WTC11 (cell line): ENCODE measurements at regions not wholly inside any gene's neighbourhood (a gene's known extent, or its start where the extent isn't known, plus 50 kb on each side); places are given as distances from the start of the nearest gene placed in this dataset.

Experiments
- ATAC-seq: fragments of 200-7000 bp; cut with Tn5 transposase; 2 replicates; pipeline ENCODE4 v1.10.0; 2021; ENCODE audit warnings: mild to moderate bottlenecking, moderate library complexity
- CTCF ChIA-PET: fragments of 300-600 bp; sonication (Branson Sonifier 250); formaldehyde crosslinking; loops from one replicate; lab custom pipeline; 2021; ENCODE audit warnings: antibody characterized with exemption; lab: Charles Lee
- POLR2A ChIA-PET: fragments of 350-600 bp; sonication (Branson Sonifier 250); formaldehyde crosslinking; loops from one replicate; lab custom pipeline; 2021; ENCODE audit warnings: antibody characterized with exemption; lab: Charles Lee
- DNase-seq: peaks from one replicate; pipeline ENCODE4 v3.0.0; 2021; ENCODE audit warnings: low spot score
- H3K27ac Mint-ChIP-seq: 2 replicates; pipeline ENCODE4 v1.8.0; 2021; ENCODE audit warnings: mixed read lengths
- H3K27me3 Mint-ChIP-seq: 2 replicates; pipeline ENCODE4 v1.8.0; 2021; ENCODE audit warnings: low read depth, mild to moderate bottlenecking, moderate library complexity, mixed read lengths
- H3K36me3 Mint-ChIP-seq: 2 replicates; pipeline ENCODE4 v1.8.0; 2021; ENCODE audit warnings: mixed read lengths
- H3K4me1 Mint-ChIP-seq: 2 replicates; pipeline ENCODE4 v1.8.0; 2022; ENCODE audit warnings: mixed read lengths
- H3K4me3 Mint-ChIP-seq: 2 replicates; pipeline ENCODE4 v1.8.0; 2021; ENCODE audit warnings: mild to moderate bottlenecking, moderate library complexity, mixed read lengths
- H3K9me3 Mint-ChIP-seq: 2 replicates; pipeline ENCODE4 v1.8.0; 2021; ENCODE audit warnings: mixed read lengths
- EMX1 ChIP-seq: fragments of 250-450 bp; sonication (Bioruptor Pico); IDR thresholded peaks from 2 replicates; pipeline ENCODE4 v1.8.0; 2021; ENCODE audit warnings: mild to moderate bottlenecking
- ESRRA ChIP-seq: sonication (generic); formaldehyde crosslinking; IDR thresholded peaks from 2 replicates; pipeline ENCODE4 v1.8.1; 2022; ENCODE audit warnings: mild to moderate bottlenecking, missing genetic modification reagents, borderline replicate concordance
- ETV6 ChIP-seq: sonication (generic); formaldehyde crosslinking; IDR thresholded peaks from 2 replicates; pipeline ENCODE4 v1.8.1; 2022; ENCODE audit warnings: mild to moderate bottlenecking, missing genetic modification reagents
- GABPB1 ChIP-seq: sonication (generic); formaldehyde crosslinking; IDR thresholded peaks from 2 replicates; pipeline ENCODE4 v1.8.1; 2023; ENCODE audit warnings: mild to moderate bottlenecking, missing genetic modification reagents
- IRF2 ChIP-seq: sonication (generic); formaldehyde crosslinking; IDR thresholded peaks from 2 replicates; pipeline ENCODE4 v1.8.0; 2022; ENCODE audit warnings: low read depth, missing genetic modification reagents, borderline replicate concordance
- JUN ChIP-seq: sonication (generic); formaldehyde crosslinking; IDR thresholded peaks from 2 replicates; pipeline ENCODE4 v1.8.0; 2023; ENCODE audit warnings: mild to moderate bottlenecking, missing genetic modification reagents
- KAT7 ChIP-seq: sonication (generic); formaldehyde crosslinking; IDR thresholded peaks from 2 replicates; pipeline ENCODE4 v1.8.1; 2023; ENCODE audit warnings: missing genetic modification reagents, mild to moderate bottlenecking, borderline replicate concordance
- MXD4 ChIP-seq: fragments of 250-450 bp; sonication (Bioruptor Pico); IDR thresholded peaks from 2 replicates; pipeline ENCODE4 v1.8.0; 2021; ENCODE audit warnings: mild to moderate bottlenecking, moderate library complexity, borderline replicate concordance
- NFYB ChIP-seq: sonication (generic); formaldehyde crosslinking; conservative IDR thresholded peaks from 2 replicates; pipeline ENCODE4 v1.8.0; 2022; ENCODE audit warnings: low read depth, missing genetic modification reagents
- NR1H2 ChIP-seq: sonication (generic); formaldehyde crosslinking; IDR thresholded peaks from 2 replicates; pipeline ENCODE4 v1.9.0; 2021; ENCODE audit warnings: mild to moderate bottlenecking, moderate library complexity, missing genetic modification reagents
- OVOL2 ChIP-seq: fragments of 250-450 bp; sonication (Bioruptor Pico); IDR thresholded peaks from 2 replicates; pipeline ENCODE4 v1.9.0; 2021; ENCODE audit warnings: mild to moderate bottlenecking, borderline replicate concordance
- PRRX2 ChIP-seq: fragments of 250-450 bp; sonication (Bioruptor Pico); IDR thresholded peaks from 2 replicates; pipeline ENCODE4 v1.8.0; 2021; ENCODE audit warnings: mild to moderate bottlenecking
- RELA ChIP-seq: sonication (generic); formaldehyde crosslinking; IDR thresholded peaks from 2 replicates; pipeline ENCODE4 v1.8.1; 2022; ENCODE audit warnings: missing genetic modification reagents, mild to moderate bottlenecking, borderline replicate concordance
- ZNF138 ChIP-seq: sonication (generic); formaldehyde crosslinking; conservative IDR thresholded peaks from 2 replicates; pipeline ENCODE4 v1.8.1; 2022; ENCODE audit warnings: mild to moderate bottlenecking, moderate library complexity, missing genetic modification reagents
- ZNF219 ChIP-seq: sonication (generic); formaldehyde crosslinking; IDR thresholded peaks from 2 replicates; pipeline ENCODE4 v1.8.0; 2023; ENCODE audit warnings: missing genetic modification reagents, mild to moderate bottlenecking, borderline replicate concordance
- ZNF317 ChIP-seq: sonication (generic); formaldehyde crosslinking; IDR thresholded peaks from 2 replicates; pipeline ENCODE4 v1.8.1; 2023; ENCODE audit warnings: low read depth, mild to moderate bottlenecking, moderate library complexity, missing genetic modification reagents, borderline replicate concordance
- ZNF671 ChIP-seq: fragments of 250-450 bp; sonication (Bioruptor Pico); IDR thresholded peaks from 2 replicates; pipeline ENCODE4 v1.8.0; 2021; ENCODE audit warnings: mild to moderate bottlenecking
- TF ChIP-seq, protein P1 (sequence below): sonication (generic); formaldehyde crosslinking; IDR thresholded peaks from 2 replicates; pipeline ENCODE4 v1.8.1; 2023; ENCODE audit warnings: mild to moderate bottlenecking, moderate library complexity, missing genetic modification reagents
- TF ChIP-seq, protein P2 (sequence below): fragments of 200-600 bp; IDR thresholded peaks from 2 replicates; pipeline ENCODE4 v1.8.0; 2022; ENCODE audit warnings: antibody characterized with exemption
- TF ChIP-seq, protein P3 (sequence below): fragments of 250-450 bp; sonication (Bioruptor Pico); IDR thresholded peaks from 2 replicates; pipeline ENCODE4 v1.9.0; 2021; ENCODE audit warnings: mild to moderate bottlenecking
- TF ChIP-seq, protein P4 (sequence below): sonication (generic); formaldehyde crosslinking; IDR thresholded peaks from 2 replicates; pipeline ENCODE4 v1.8.1; 2023; ENCODE audit warnings: mild to moderate bottlenecking, missing genetic modification reagents, borderline replicate concordance
- TF ChIP-seq, protein P5 (sequence below): fragments of 250-450 bp; sonication (Bioruptor Pico); IDR thresholded peaks from 2 replicates; pipeline ENCODE4 v1.9.0; 2021; ENCODE audit warnings: mild to moderate bottlenecking

DNA sequence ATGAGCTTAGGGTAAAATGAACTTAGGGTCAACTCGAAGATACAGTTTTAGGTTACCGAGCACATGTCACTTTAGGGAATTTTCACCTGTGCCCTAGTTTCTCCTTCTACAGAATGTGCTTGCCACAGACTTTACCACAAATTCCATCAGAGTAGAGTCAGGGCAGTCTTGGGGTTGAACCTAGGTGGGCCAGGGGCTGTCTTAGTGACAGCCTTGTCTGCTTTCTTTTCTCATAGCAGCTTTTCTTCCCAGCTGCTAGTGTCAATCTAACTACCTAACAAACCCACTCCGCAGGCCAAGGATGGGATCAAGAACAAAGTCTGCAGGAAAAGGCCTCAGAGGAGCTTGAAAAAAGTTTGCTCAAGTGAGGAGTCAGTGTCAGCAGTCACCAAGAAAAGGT, 458.1 kb upstream of the CDH18 start (continued):
- TF ChIP-seq, protein P1, sequence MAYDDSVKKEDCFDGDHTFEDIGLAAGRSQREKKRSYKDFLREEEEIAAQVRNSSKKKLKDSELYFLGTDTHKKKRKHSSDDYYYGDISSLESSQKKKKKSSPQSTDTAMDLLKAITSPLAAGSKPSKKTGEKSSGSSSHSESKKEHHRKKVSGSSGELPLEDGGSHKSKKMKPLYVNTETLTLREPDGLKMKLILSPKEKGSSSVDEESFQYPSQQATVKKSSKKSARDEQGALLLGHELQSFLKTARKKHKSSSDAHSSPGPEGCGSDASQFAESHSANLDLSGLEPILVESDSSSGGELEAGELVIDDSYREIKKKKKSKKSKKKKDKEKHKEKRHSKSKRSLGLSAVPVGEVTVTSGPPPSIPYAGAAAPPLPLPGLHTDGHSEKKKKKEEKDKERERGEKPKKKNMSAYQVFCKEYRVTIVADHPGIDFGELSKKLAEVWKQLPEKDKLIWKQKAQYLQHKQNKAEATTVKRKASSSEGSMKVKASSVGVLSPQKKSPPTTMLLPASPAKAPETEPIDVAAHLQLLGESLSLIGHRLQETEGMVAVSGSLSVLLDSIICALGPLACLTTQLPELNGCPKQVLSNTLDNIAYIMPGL (CRISPR knock-in tag): no peak
- TF ChIP-seq, protein P2, sequence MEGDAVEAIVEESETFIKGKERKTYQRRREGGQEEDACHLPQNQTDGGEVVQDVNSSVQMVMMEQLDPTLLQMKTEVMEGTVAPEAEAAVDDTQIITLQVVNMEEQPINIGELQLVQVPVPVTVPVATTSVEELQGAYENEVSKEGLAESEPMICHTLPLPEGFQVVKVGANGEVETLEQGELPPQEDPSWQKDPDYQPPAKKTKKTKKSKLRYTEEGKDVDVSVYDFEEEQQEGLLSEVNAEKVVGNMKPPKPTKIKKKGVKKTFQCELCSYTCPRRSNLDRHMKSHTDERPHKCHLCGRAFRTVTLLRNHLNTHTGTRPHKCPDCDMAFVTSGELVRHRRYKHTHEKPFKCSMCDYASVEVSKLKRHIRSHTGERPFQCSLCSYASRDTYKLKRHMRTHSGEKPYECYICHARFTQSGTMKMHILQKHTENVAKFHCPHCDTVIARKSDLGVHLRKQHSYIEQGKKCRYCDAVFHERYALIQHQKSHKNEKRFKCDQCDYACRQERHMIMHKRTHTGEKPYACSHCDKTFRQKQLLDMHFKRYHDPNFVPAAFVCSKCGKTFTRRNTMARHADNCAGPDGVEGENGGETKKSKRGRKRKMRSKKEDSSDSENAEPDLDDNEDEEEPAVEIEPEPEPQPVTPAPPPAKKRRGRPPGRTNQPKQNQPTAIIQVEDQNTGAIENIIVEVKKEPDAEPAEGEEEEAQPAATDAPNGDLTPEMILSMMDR: no peak

DNA sequence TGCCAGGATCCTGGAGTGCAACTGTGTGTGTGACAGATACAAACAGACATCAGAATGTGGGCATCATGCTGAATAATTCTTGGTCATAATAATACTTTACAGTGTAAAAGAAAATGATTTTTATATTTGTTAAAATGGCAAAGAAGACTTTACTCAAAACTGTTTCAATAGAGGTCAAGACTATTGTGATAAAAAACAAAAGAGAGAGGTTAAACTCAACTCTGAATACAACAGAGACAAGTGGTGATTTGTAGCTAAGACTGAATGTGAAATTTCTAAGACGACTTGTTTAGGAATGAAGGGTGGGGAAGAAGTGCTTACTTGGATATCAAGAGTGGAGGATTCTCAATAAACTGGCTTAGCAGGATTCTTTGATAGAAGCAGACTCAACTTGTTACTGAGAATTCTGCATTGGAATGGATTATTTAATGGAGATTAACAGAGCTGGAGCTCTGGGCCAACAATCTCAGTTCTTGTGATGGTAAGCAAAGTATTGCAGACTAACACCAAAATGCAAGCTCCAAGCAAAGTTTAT, 457.4 kb upstream of the CDH18 start:
- no peaks in the 10 kb centered on the region for H3K9me3 Mint-ChIP-seq

DNA sequence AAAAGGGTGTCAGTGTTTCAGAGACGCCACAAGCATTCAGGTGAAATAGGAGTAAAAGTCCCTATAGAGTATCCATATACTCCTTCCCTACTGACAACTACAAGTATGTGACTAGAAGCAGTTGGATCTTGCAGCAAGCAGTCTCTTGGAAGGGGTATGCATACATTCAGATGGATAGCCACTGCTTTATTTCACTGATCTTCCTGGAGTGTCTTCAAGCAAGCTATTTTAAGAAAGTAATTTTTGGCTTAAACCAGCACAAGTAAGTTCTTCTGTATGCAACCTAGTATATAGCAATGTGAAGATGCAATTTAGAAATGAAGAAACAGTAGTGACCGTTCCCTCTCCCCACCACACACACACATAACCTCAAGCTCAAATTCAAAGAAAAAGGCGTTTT, 446.8 kb upstream of the CDH18 start:
- ChIA-PET POLR2A (no interaction called here), CTCF (no interaction called here)
- no peak for DNase-seq
- H3K27me3 Mint-ChIP-seq: no peaks in the 10 kb centered on the region
- no peaks in the 10 kb centered on the region for H3K36me3 Mint-ChIP-seq
- no peaks in the 10 kb centered on the region for H3K4me1 Mint-ChIP-seq
- no peaks in the 10 kb centered on the region for H3K9me3 Mint-ChIP-seq
- H3K27ac Mint-ChIP-seq: no peak overlapping the region
- no peak for ATAC-seq
- no peak overlapping the region for H3K4me3 Mint-ChIP-seq
- TF ChIP-seq JUN (CRISPR knock-in tag) (no peak), ZNF671 (CRISPR knock-in tag) (no peak), OVOL2 (CRISPR knock-in tag) (no peak), NFYB (CRISPR knock-in tag) (no peak), EMX1 (CRISPR knock-in tag) (no peak), KAT7 (CRISPR knock-in tag) (no peak), ZNF138 (CRISPR knock-in tag) (no peak)
- TF ChIP-seq, protein P3, sequence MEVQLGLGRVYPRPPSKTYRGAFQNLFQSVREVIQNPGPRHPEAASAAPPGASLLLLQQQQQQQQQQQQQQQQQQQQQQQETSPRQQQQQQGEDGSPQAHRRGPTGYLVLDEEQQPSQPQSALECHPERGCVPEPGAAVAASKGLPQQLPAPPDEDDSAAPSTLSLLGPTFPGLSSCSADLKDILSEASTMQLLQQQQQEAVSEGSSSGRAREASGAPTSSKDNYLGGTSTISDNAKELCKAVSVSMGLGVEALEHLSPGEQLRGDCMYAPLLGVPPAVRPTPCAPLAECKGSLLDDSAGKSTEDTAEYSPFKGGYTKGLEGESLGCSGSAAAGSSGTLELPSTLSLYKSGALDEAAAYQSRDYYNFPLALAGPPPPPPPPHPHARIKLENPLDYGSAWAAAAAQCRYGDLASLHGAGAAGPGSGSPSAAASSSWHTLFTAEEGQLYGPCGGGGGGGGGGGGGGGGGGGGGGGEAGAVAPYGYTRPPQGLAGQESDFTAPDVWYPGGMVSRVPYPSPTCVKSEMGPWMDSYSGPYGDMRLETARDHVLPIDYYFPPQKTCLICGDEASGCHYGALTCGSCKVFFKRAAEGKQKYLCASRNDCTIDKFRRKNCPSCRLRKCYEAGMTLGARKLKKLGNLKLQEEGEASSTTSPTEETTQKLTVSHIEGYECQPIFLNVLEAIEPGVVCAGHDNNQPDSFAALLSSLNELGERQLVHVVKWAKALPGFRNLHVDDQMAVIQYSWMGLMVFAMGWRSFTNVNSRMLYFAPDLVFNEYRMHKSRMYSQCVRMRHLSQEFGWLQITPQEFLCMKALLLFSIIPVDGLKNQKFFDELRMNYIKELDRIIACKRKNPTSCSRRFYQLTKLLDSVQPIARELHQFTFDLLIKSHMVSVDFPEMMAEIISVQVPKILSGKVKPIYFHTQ (CRISPR knock-in tag): no peak
- TF ChIP-seq, protein P4, sequence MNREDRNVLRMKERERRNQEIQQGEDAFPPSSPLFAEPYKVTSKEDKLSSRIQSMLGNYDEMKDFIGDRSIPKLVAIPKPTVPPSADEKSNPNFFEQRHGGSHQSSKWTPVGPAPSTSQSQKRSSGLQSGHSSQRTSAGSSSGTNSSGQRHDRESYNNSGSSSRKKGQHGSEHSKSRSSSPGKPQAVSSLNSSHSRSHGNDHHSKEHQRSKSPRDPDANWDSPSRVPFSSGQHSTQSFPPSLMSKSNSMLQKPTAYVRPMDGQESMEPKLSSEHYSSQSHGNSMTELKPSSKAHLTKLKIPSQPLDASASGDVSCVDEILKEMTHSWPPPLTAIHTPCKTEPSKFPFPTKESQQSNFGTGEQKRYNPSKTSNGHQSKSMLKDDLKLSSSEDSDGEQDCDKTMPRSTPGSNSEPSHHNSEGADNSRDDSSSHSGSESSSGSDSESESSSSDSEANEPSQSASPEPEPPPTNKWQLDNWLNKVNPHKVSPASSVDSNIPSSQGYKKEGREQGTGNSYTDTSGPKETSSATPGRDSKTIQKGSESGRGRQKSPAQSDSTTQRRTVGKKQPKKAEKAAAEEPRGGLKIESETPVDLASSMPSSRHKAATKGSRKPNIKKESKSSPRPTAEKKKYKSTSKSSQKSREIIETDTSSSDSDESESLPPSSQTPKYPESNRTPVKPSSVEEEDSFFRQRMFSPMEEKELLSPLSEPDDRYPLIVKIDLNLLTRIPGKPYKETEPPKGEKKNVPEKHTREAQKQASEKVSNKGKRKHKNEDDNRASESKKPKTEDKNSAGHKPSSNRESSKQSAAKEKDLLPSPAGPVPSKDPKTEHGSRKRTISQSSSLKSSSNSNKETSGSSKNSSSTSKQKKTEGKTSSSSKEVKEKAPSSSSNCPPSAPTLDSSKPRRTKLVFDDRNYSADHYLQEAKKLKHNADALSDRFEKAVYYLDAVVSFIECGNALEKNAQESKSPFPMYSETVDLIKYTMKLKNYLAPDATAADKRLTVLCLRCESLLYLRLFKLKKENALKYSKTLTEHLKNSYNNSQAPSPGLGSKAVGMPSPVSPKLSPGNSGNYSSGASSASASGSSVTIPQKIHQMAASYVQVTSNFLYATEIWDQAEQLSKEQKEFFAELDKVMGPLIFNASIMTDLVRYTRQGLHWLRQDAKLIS: no peak
- TF ChIP-seq, protein P5, sequence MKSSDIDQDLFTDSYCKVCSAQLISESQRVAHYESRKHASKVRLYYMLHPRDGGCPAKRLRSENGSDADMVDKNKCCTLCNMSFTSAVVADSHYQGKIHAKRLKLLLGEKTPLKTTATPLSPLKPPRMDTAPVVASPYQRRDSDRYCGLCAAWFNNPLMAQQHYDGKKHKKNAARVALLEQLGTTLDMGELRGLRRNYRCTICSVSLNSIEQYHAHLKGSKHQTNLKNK (CRISPR knock-in tag): no peak

More for the DNA sequence above, 457.4 kb upstream of the CDH18 start:
- TF ChIP-seq IRF2 (CRISPR knock-in tag) (no peak), NR1H2 (CRISPR knock-in tag) (no peak), MXD4 (CRISPR knock-in tag) (no peak), PRRX2 (CRISPR knock-in tag) (no peak), EMX1 (CRISPR knock-in tag) (no peak), RELA (no peak), ESRRA (CRISPR knock-in tag) (no peak), ZNF219 (no peak), ZNF317 (no peak), ETV6 (CRISPR knock-in tag) (no peak), GABPB1 (no peak)
- TF ChIP-seq, protein P1 (CRISPR knock-in tag): no peak
- TF ChIP-seq, protein P2: no peak
- TF ChIP-seq, all 79 proteins: peak for 0
- Mint-ChIP-seq H3K36me3 (no peaks in the 10 kb centered on the region), H3K27ac (no peak overlapping the region), H3K27me3 (no peaks in the 10 kb centered on the region), H3K4me3 (no peak overlapping the region), H3K4me1 (peaks cover 6% of the 10 kb centered on the region)
- ChIA-PET CTCF (no interaction called here), POLR2A (no interaction called here)
- no peak for DNase-seq
- ATAC-seq: no peak
